Ascending aorta (tissue), 2 donors: ENCODE measurements at regions not wholly inside any gene's neighbourhood (a gene's known extent, or its start where the extent isn't known, plus 50 kb on each side); places are given as distances from the start of the nearest gene placed in this dataset.
"Not testable (repeated sequence)": the region's sequence is repeated elsewhere in the genome, so short reads cannot be mapped to it uniquely, and the experiment has no call there.

Experiments used
- DNase-seq, 2 donors: peaks; one replicate each; pipeline ENCODE4 v3.0.0-alpha.2; 2019; ENCODE audit warnings: low spot score in 2 of 2
- H3K27ac ChIP-seq, 2 donors: fragments of 200-600 bp; sonication (generic); one replicate each; pipeline ENCODE4 v1.5.1; 2016 to 2017; ENCODE audit warnings: mild to moderate bottlenecking in 1 of 2
- H3K27me3 ChIP-seq: fragments of 200-600 bp; sonication (generic); one replicate; pipeline ENCODE4 v1.5.1; 2017
- H3K36me3 ChIP-seq, 2 donors: fragments of 200-600 bp; sonication (generic); one replicate each; pipeline ENCODE4 v1.5.1; 2016
- H3K4me1 ChIP-seq, 2 donors: fragments of 200-600 bp; sonication (generic); one replicate each; pipeline ENCODE4 v1.5.1; 2016 to 2017; ENCODE audit warnings: mild to moderate bottlenecking in 1 of 2
- H3K4me3 ChIP-seq, 2 donors: fragments of 200-600 bp; sonication (generic); one replicate each; pipeline ENCODE4 v1.5.1; 2016 to 2017; ENCODE audit warnings: mild to moderate bottlenecking in 1 of 2
- H3K9me3 ChIP-seq, 2 donors: fragments of 200-600 bp; sonication (generic); one replicate each; pipeline ENCODE4 v1.5.1; 2016
- CTCF ChIP-seq, 3 experiments: fragments of 200-600 bp in 2 of 3; fragments of 450-650 bp in 1 of 3; sonication (generic) in 2 of 3; IDR thresholded peaks; one replicate each; pipeline ENCODE4 v1.5.1; 2016 to 2019; ENCODE audit warnings: antibody characterized with exemption in 3 of 3, mild to moderate bottlenecking in 1 of 3, moderate library complexity in 1 of 3
- intact Hi-C: fragments of 100-400 bp; cut with DNase I; formaldehyde crosslinking; loops from one replicate; pipeline ENCODE4 v1.15.1; 2023

- no peak overlapping the region for H3K27ac ChIP-seq
- no peak for DNase-seq
- no peak for TF ChIP-seq CTCF (IDR thresholded peaks at IDR 0.05)
- no peaks in the 10 kb centered on the region for H3K9me3 ChIP-seq
- H3K36me3 ChIP-seq, result no peaks in the 10 kb centered on the region
- no peaks in the 10 kb centered on the region for H3K27me3 ChIP-seq
- intact Hi-C loops, result no loop called here
- no peak overlapping the region for H3K4me3 ChIP-seq
- no peaks in the 10 kb centered on the region for H3K4me1 ChIP-seq
Measured at GRCh38 chr18:59848002-59848401, 51.8 kb upstream of the PMAIP1 start.

- H3K27ac ChIP-seq, H3K4me3 ChIP-seq, H3K27me3 ChIP-seq, DNase-seq, H3K36me3 ChIP-seq, H3K4me1 ChIP-seq, intact Hi-C loops, H3K9me3 ChIP-seq: not testable (repeated sequence)
Measured at GRCh38 chr18:59847491-59847846, 52.3 kb upstream of the PMAIP1 start.

- H3K4me1 ChIP-seq, result no peaks in the 10 kb centered on the region
- no peaks in the 10 kb centered on the region for H3K36me3 ChIP-seq
- DNase-seq, result no peak
- H3K27me3 ChIP-seq, result no peaks in the 10 kb centered on the region
- TF ChIP-seq CTCF (IDR thresholded peaks at IDR 0.05), result no peak
- no peak overlapping the region for H3K4me3 ChIP-seq
- intact Hi-C loops, result no loop called here
- no peaks in the 10 kb centered on the region for H3K9me3 ChIP-seq
- no peak overlapping the region for H3K27ac ChIP-seq
Measured at GRCh38 chr18:59846814-59847490, 52.8 kb upstream of the PMAIP1 start.

- no peaks in the 10 kb centered on the region for H3K4me1 ChIP-seq
- intact Hi-C loops, result no loop called here
Measured at GRCh38 chr18:59842947-59843346, 56.8 kb upstream of the PMAIP1 start.

GRCh38 chr18:59839931-59840685 lies 59.7 kb upstream of the PMAIP1 start:
- Histone ChIP-seq H3K4me1 (no peaks in the 10 kb centered on the region), H3K27me3 (no peaks in the 10 kb centered on the region), H3K27ac (no peak overlapping the region), H3K9me3 (no peaks in the 10 kb centered on the region), H3K4me3 (no peak overlapping the region), H3K36me3 (no peaks in the 10 kb centered on the region)
- no peak for DNase-seq
- TF ChIP-seq CTCF (IDR thresholded peaks at IDR 0.05), result no peak
- intact Hi-C loops, result no loop called here

More at GRCh38 chr18:59842947-59843346, 56.8 kb upstream of the PMAIP1 start:
- Histone ChIP-seq H3K27ac (no peak overlapping the region), H3K4me3 (no peak overlapping the region), H3K27me3 (no peaks in the 10 kb centered on the region), H3K9me3 (no peaks in the 10 kb centered on the region), H3K36me3 (no peaks in the 10 kb centered on the region)
- no peak for DNase-seq
- TF ChIP-seq CTCF (IDR thresholded peaks at IDR 0.05), result no peak

GRCh38 chr18:59839246-59839645 lies 60.5 kb upstream of the PMAIP1 start:
- Histone ChIP-seq H3K4me1 (no peaks in the 10 kb centered on the region), H3K9me3 (no peaks in the 10 kb centered on the region), H3K4me3 (no peak overlapping the region), H3K27me3 (no peaks in the 10 kb centered on the region), H3K36me3 (no peaks in the 10 kb centered on the region), H3K27ac (no peak overlapping the region)
- intact Hi-C loops, result no loop called here
- DNase-seq, result no peak
- no peak for TF ChIP-seq CTCF (IDR thresholded peaks at IDR 0.05)
